NCI-H2227 (cell line): ENCODE measurements at regions not wholly inside any gene's neighbourhood (a gene's known extent, or its start where the extent isn't known, plus 50 kb on each side); places are given as distances from the start of the nearest gene placed in this dataset.
"Not testable (repeated sequence)": the region's sequence is repeated elsewhere in the genome, so short reads cannot be mapped to it uniquely, and the experiment has no call there.

ENCODE experiments used
- DNase-seq: peaks from one replicate; lab custom pipeline; 2025; ENCODE audit not compliant: unreplicated experiment; lab: John Stamatoyannopoulos, UW

DNA sequence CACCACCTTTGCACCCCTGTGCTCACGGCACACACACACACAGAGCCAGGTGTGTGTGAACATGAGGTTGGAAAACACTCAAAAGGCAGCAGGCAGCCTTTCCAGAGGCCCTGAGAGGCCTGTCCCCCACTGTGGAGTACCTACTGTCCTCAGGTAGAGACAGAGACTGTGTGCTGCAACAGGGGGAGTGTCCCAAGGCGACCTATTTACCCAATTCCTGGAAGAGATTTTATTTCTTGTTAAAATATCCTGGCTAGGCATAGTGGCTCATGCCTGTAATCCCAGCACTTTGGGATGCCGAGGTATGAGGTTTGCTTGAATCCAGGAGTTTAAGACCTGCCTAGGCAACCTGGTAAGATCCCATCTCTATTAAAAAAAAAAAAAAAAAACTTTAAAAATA is 108.5 kb downstream of the COPRS start:
- DNase-seq, result no peak

DNA sequence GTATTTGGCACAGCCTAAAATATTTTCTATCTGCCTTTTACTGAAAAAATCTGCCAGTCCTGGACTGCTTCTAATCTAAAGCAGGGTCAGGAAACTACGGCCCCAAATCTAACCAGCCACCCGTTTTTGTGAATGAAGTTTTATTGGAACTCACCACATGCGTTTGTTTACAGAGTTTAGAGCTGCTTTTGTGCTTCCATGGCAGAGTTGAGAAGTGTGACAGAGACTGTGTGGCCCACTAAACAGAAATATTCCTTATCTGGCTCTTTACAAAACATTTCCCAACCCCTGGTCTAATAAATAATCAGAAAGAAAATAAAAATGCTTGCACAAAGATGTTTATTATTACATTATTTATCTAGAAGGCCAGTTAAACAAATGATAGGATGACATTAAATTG is 110.2 kb downstream of the COPRS start:
- no peak for DNase-seq

GRCh38 chr17:31746884-31747495 is 112.1 kb downstream of the COPRS start:
- no peak for DNase-seq

DNA sequence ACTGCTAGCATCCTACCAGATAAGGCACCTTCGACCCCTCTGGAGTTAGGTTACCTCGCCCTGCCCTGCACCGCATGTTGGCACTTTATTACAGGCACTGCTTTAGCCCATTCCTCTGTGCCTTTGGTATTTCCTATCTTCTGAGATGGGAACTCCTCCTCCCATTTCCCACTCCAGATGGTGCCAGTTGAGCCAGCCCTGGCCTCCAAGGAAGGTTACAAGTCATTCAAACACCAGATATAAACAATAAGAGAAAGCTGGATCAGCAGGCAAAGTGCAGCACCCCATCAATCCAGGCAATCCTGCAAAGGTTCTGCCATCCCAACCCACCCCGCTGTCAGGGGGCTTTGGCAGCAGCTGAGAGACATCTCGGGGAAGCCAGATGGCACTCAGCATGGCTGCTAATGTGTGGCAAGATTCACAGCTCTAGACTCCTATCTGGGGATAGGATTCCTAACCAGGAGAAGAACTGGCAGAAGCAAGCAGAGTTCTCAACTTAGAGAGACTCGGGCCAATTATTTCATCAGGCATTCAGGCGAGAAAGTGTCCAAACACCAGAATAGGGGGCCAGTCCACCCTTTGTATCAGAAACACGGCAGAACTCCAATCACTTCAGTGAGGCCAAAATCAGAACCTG is 113.0 kb downstream of the COPRS start:
- no peak for DNase-seq

DNA sequence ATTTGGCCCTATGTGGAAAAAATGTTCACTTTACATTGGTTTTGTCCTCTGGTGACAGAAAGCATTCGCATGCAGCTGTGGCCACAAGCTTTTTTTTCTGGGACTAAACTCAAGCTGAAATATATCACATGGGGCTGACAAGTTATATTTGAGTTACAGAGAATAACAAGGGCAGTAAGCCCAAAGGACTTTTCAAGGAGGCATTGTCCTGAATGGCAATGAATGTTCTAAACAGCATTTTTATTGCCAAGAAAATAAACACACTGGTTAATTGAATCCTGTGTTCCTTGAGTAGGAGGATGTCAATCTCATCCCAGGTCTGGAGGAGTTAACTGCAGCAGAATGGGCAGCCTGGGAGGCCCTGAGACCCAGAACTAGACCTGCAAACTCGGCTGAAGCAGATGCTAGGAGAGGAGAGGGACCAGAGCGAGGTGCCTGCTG is 114.5 kb downstream of the COPRS start:
- no peak for DNase-seq

- DNase-seq, result no peak
Measured at GRCh38 chr17:31743797-31744196, 115.2 kb downstream of the COPRS start.

GRCh38 chr17:31741371-31741770 is 117.7 kb downstream of the COPRS start:
- no peak for DNase-seq

DNA sequence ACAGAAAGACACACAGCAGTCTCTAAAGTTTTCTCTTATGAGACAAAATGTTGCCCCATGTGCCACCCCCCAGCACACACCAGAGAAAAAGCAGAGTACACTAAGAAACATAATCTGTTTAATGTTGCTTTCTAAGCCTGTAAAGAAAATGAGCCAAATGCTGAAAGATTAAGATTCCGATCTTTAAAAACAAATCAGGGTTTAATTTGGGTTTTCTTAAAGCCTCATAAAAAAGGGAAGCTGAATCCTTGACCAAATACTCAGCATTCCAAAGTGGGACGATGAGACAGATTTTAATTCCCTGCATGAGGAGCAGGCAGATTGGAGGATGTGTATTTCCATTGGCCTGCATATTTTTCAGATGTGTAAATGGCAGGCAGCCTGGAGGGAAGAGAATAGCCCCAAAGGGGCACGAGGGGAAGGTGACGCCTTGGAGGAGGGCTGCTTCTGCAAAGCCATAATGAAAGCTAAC is 118.4 kb downstream of the COPRS start:
- no peak for DNase-seq

DNA sequence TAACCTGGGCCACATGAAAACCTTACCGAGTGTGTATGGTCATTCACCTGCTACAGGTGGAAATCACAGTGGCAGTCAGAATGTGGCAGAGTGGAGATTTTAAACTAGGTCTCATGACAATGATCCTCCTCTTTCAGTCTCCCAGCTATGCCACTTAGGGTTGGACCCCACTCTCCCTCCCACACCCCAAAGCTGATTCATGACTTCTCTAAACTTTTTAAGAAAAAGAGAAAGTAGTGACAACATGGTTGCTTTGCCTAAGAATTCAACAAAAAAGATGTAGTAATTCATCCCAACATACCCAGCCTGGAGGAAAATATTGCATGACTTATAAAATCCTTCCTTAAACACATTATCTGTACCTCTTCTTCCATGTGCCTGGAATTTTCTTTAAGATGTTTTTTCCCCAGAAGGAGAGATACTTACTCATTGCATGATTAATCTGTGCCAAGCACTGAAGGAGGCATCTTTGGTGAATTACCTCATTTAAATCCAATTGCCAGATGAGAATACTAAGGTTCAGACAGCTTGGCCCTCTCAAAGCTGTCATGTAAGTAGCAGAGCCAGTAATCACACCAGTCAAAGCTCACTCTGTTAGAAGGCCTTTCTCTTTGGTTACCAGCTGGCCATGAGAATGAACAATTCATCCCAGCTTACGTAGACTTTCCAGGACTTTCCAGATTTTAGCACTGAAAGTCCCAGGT is 119.9 kb downstream of the COPRS start:
- no peak for DNase-seq

GRCh38 chr17:31738488-31738887 is 120.6 kb downstream of the COPRS start:
- no peak for DNase-seq

DNA sequence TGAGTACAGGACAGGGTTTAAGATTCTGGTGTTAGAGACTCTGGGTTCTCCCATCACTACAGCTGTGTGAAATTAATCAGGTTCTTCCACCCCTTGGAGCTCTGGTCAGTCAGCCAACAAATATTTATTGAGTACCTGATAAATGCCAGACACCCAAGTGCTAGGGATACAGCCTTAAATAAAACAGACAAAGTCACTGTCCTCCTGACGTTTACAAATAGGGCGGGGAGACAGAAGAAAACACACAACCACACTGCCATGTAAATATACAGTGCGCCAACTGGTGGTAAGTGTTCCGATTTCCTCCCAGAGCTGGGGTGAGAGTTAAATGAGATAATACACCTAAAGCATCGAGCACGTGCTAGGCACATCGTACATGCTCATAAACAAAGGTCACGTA is 121.0 kb downstream of the COPRS start:
- DNase-seq, result no peak

DNA sequence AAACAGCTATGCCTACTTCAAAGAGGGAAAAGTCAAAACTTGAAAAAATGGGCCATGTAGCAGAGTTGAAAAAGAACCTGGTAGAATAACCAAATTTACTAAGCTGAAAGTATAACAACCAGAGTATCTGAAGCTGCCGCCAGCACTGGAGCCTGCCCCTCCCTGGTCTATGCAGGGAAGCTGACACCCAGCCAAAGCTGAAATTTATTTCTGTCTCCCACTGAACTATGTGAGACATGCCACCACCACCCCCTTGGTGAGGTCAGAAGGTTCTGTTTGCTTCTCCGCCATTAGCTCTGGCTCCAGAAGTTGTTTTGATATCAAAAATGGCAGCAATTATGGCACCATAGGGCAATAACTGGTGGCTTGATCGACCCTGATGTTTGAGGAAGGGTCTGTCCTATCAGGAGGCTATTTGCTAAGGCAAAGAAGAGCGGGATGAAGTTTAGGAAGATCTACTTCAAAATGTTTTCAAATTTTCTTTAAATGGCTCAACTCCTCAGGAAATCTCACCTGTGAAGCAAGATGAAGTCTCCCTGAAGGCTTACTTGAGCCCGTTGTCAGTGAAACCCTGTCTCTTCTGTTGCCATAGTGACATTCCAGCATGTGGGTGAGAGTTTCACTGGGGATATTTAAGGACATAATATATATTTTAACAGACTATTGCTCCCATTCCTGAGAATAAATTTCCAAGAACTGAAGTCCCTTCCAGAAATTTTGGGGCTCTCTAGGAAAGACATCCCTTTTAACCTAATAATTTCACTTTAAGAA is 122.0 kb downstream of the COPRS start:
- DNase-seq, result no peak

GRCh38 chr17:31733326-31733725 is 125.7 kb downstream of the COPRS start:
- DNase-seq, result no peak

DNA sequence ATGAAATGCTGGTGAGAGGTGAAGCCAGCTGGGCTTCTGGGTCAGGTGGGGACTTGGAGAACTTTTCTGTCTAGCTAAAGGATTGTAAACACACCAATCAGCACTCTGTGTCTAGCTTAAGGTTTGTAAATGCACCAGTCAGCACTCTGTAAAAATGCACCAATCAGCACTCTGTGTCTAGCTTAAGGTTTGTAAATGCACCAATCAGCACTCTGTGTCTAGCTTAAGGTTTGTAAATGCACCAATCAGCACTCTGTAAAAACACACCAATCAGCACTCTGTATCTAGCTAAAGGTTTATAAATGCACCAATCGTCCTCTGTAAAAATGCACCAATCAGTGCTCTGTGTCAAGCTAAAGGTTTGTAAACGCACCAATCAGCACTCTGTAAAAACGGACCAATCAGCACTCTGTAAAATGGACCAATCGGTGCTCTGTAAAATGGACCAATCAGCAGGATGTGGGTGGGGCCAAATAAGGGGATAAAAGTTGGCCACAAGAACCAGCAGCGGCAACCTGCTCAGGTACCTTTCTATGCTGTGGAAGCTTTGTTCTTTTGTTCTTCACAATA is 127.4 kb downstream of the COPRS start:
- DNase-seq, result not testable (repeated sequence)

- no peak for DNase-seq
Measured at GRCh38 chr17:31731118-31731517, 127.9 kb downstream of the COPRS start.

DNA sequence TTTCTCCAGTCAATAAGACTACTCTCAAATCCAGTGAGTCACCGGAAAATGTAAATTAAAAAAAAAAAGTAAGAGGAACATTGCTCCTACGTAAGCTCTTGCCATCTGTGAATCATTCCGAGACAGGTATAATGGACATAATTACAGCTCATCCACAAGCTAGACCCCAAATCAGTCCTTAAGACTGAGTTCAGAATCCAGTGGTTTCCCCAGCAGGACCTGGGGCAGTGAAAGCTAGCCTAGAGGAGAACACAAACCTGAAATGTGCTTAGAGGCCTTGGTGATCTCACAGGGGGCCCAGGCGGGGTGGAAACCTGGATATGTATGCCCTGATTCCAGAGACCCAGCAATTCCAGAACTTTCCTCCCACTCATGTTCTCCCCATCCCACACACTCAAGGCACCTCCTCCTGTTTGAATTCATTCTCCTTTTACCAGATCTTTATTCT is 132.0 kb downstream of the COPRS start:
- DNase-seq, result peak; percentile 71

- DNase-seq, result no peak
Measured at GRCh38 chr17:31724619-31725018, 134.4 kb downstream of the COPRS start.

DNA sequence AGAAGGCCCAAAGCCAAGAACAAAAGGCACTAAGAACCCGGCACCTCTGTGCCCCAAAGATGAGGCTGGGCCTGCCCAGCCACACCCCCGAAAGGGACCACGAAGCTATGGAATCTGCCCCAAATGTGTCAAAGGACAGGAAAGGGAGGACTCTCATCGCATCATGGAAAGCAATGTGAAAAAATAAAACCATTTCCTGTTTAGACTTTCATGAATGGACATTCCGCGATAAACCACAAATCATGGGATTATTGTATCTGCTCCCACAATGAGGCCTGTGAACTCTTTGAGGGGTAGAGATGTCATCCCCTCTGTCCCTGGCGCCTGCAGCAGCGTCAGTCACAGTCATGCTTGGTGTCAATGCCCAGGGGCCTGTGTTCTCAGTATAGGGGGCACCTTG is 135.0 kb downstream of the COPRS start:
- DNase-seq, result no peak

- no peak for DNase-seq
Measured at GRCh38 chr17:31722251-31723056, 136.6 kb downstream of the COPRS start.

DNA sequence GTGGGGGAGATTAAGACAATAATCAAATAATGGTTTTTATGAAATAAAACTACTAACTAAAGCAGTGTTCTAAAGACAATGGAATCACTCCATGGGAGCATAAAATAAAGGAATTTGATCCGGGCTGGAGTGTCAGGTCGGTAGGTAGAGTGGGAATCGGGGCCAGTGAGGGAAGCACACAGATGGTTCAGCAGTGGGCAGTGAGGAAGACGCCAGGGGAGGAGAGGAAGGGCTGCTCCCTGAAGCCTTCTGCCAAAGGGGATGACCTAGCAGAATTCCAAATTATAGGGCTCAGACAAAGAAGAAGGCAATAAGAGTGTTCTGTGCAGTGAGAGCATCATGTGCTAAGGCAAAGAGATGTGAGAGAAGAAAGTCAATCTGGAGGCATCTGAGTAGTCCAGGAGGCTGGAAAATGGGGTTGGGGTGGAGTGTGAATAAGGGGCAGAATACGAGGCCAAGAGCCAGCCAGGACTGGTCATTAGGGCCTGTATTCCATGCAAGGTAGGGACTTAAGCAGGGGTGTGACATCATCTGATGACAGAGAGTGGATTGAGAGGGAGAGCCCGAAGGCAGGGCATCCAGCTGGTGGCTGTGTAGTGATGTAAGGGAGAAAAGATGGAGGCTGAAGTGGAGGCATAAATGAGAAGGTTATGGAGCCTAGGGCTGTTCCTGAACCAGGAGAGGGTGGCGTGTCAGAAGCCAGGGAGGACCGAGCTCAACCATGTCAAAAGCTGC is 137.6 kb downstream of the COPRS start:
- no peak for DNase-seq
